ENCODE measurements at regions not wholly inside any gene's neighbourhood (a gene's known extent, or its start where the extent isn't known, plus 50 kb on each side); places are given as distances from the start of the nearest gene placed in this dataset.
"Not testable (repeated sequence)": the region's sequence is repeated elsewhere in the genome, so short reads cannot be mapped to it uniquely, and the experiment has no call there.

GRCh38 chr22:16090991-16091390 is 401.2 kb downstream of the POTEH start:
- not testable (repeated sequence) for H3K27ac Mint-ChIP-seq, H3K27me3 Mint-ChIP-seq, H3K9me3 Mint-ChIP-seq, H3K4me1 Mint-ChIP-seq, H3K4me3 Mint-ChIP-seq, ATAC-seq, H3K36me3 Mint-ChIP-seq

GRCh38 chr22:16105121-16105520 is 415.3 kb downstream of the POTEH start:
- H3K4me3 Mint-ChIP-seq, H3K27me3 Mint-ChIP-seq, H3K27ac Mint-ChIP-seq, H3K9me3 Mint-ChIP-seq, H3K4me1 Mint-ChIP-seq, H3K36me3 Mint-ChIP-seq, ATAC-seq: not testable (repeated sequence)

GRCh38 chr22:16131456-16131855 is 441.6 kb downstream of the POTEH start:
- H3K4me1 Mint-ChIP-seq, H3K4me3 Mint-ChIP-seq, ATAC-seq, H3K27me3 Mint-ChIP-seq, H3K36me3 Mint-ChIP-seq, H3K27ac Mint-ChIP-seq, H3K9me3 Mint-ChIP-seq: not testable (repeated sequence)

GRCh38 chr22:16131918-16132317 is 442.1 kb downstream of the POTEH start:
- Mint-ChIP-seq H3K4me1 (no peaks in the 10 kb centered on the region), H3K27ac (no peak overlapping the region), H3K36me3 (no peaks in the 10 kb centered on the region), H3K9me3 (no peaks in the 10 kb centered on the region), H3K27me3 (no peaks in the 10 kb centered on the region), H3K4me3 (no peak overlapping the region)
- ATAC-seq: no peak

- not testable (repeated sequence) for H3K36me3 Mint-ChIP-seq, ATAC-seq, H3K9me3 Mint-ChIP-seq, H3K27me3 Mint-ChIP-seq, H3K4me3 Mint-ChIP-seq, H3K27ac Mint-ChIP-seq, H3K4me1 Mint-ChIP-seq
These were observed 442.8 kb downstream of the POTEH start for GRCh38 chr22:16132598-16132997.

DNA sequence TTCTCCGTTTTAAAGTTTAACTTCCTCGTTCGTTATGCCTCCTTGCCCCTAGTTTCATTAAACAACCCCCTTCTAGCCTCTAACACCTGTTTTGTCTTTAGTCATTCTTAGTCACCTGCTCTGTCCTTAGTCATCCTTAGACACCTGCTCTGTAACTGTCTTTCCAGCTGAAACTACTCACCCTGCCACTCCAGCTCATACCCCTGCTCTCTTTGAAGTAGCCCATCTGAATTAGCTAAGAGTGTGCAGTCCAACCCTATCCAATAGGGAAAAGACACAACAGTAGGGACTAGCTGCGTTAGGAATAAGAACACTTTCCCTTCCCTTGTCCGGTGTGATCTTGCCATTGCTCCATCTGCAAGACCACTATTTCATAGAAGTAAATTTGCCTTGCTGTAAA is 446.5 kb downstream of the CCT8L2 start:
- H3K9me3 Mint-ChIP-seq, H3K27me3 Mint-ChIP-seq, ATAC-seq, H3K36me3 Mint-ChIP-seq, H3K4me1 Mint-ChIP-seq, H3K4me3 Mint-ChIP-seq: not testable (repeated sequence)
- H3K27ac Mint-ChIP-seq: peak overlapping the region; percentile 67

DNA sequence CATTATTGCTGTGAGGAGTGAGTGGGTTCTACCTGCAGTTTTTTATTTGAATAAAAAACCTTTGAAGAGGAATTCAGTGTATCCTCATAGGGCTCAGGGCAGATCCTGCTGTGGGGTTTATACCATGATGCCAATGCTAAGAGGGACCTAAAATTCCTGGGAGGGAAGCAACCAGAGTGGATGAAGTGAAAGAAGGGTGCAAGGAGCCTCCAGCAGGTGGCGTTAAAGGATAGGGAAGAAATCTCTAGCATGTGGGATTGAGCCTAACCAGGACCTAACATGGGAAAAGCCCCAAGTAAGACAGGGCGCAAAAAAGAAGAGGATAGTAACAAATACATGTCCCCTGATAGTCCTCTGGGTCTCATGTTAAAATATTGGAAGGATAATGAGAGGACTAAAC is 445.7 kb downstream of the CCT8L2 start:
- not testable (repeated sequence) for H3K36me3 Mint-ChIP-seq, H3K9me3 Mint-ChIP-seq, H3K4me3 Mint-ChIP-seq, H3K4me1 Mint-ChIP-seq, H3K27ac Mint-ChIP-seq, ATAC-seq, H3K27me3 Mint-ChIP-seq

GRCh38 chr22:16177287-16177686 is 415.3 kb downstream of the CCT8L2 start:
- not testable (repeated sequence) for H3K27ac Mint-ChIP-seq, H3K36me3 Mint-ChIP-seq, H3K9me3 Mint-ChIP-seq, H3K4me3 Mint-ChIP-seq, H3K27me3 Mint-ChIP-seq, H3K4me1 Mint-ChIP-seq, ATAC-seq

- not testable (repeated sequence) for H3K4me3 Mint-ChIP-seq, H3K36me3 Mint-ChIP-seq, ATAC-seq, H3K27me3 Mint-ChIP-seq, H3K27ac Mint-ChIP-seq, H3K4me1 Mint-ChIP-seq
- peaks cover 11% of the 10 kb centered on the region for H3K9me3 Mint-ChIP-seq
These were observed 408.7 kb downstream of the CCT8L2 start for GRCh38 chr22:16183864-16184263.

All from stimulated activated memory B cell treated with anti-CD40 and anti-IgM and Interleukin-4, amounts not matched to agents 10 μg/mL and 1 μg/mL and 100 μg/mL, for 72 hours (primary cell).